Astrocyte of the spinal cord (primary cell): ENCODE measurements at regions not wholly inside any gene's neighbourhood (a gene's known extent, or its start where the extent isn't known, plus 50 kb on each side); places are given as distances from the start of the nearest gene placed in this dataset.

Source experiments
- DNase-seq: peaks from one replicate; pipeline ENCODE4 v3.0.0; 2011; ENCODE audit warnings: low read depth, low spot score
- H3K4me3 ChIP-seq: 2 replicates; pipeline ENCODE4 v1.5.1; 2011; ENCODE audit warnings: low read depth, mild to moderate bottlenecking, low read length, moderate library complexity
- CTCF ChIP-seq: IDR thresholded peaks from 2 replicates; pipeline ENCODE4 v1.5.1; 2012; ENCODE audit warnings: low read depth, mild to moderate bottlenecking, low read length, inconsistent platforms
- in situ Hi-C: cut with HindIII; loops from 2 replicates; pipeline ENCODE4 v1.10.0; 2017; ENCODE audit warnings: low sequenced_read_pairs

GRCh38 chr1:90149101-90149500, 154.2 kb downstream of the ZNF326 start:
- no peak for DNase-seq
- no peak overlapping the region for H3K4me3 ChIP-seq
- in situ Hi-C loops = no loop called here
- TF ChIP-seq CTCF = no peak

GRCh38 chr1:90147093-90147492, 152.2 kb downstream of the ZNF326 start:
- DNase-seq = no peak
- no peak overlapping the region for H3K4me3 ChIP-seq
- in situ Hi-C loops = no loop called here
- no peak for TF ChIP-seq CTCF

GRCh38 chr1:90144820-90145219, 149.9 kb downstream of the ZNF326 start:
- no peak overlapping the region for H3K4me3 ChIP-seq
- TF ChIP-seq CTCF = no peak
- in situ Hi-C loops = no loop called here
- DNase-seq = no peak

- in situ Hi-C loops = no loop called here
- DNase-seq = no peak
- no peak overlapping the region for H3K4me3 ChIP-seq
- no peak for TF ChIP-seq CTCF
These were observed 148.7 kb downstream of the ZNF326 start for GRCh38 chr1:90143591-90143990.

GRCh38 chr1:90142697-90143096, 147.8 kb downstream of the ZNF326 start:
- DNase-seq = no peak
- in situ Hi-C loops = no loop called here
- TF ChIP-seq CTCF = no peak
- H3K4me3 ChIP-seq = no peak overlapping the region

GRCh38 chr1:90139837-90140236, 144.9 kb downstream of the ZNF326 start:
- TF ChIP-seq CTCF = no peak
- DNase-seq = no peak
- no peak overlapping the region for H3K4me3 ChIP-seq
- in situ Hi-C loops = no loop called here

- no peak for TF ChIP-seq CTCF
- no peak overlapping the region for H3K4me3 ChIP-seq
- DNase-seq = no peak
- in situ Hi-C loops = no loop called here
These were observed 140.4 kb downstream of the ZNF326 start for GRCh38 chr1:90135286-90135685.
